HepG2 (cell line): ENCODE measurements at regions not wholly inside any gene's neighbourhood (a gene's known extent, or its start where the extent isn't known, plus 50 kb on each side); places are given as distances from the start of the nearest gene placed in this dataset.

Experiments used
- ATAC-seq: fragments of 200-7000 bp; cut with Tn5 transposase; 3 replicates; pipeline ENCODE4 v1.9.1; 2020; ENCODE audit warnings: mild to moderate bottlenecking, moderate library complexity
- BruUV-seq: library from RNA; stranded (reverse); fragments of 400-500 nt; replicated peaks from 2 replicates; lab custom pipeline; 2021; lab: Mats Ljungman, UMichigan
- CTCF ChIA-PET: fragments of 300-600 bp; formaldehyde crosslinking; extraction: SDS; loops from one replicate; lab custom pipeline; 2021; ENCODE audit warnings: low total read pairs, inconsistent platforms, low intra/inter-chr PET ratio; lab: Yijun Ruan, JAX
- POLR2A ChIA-PET: fragments of 350-600 bp; sonication (Branson Sonifier 250); formaldehyde crosslinking; loops from one replicate; lab custom pipeline; 2020; ENCODE audit warnings: antibody characterized with exemption, inconsistent platforms; lab: Yijun Ruan, JAX
- DNase-seq: peaks from one replicate; pipeline ENCODE4 v3.0.0-alpha.2; 2015; ENCODE audit warnings: low spot score
- FAIRE-seq: peaks from 3 replicates; lab custom pipeline; 2011; peaks lifted over from hg19 to GRCh38; lab: Jason Lieb, UNC
- H2AFZ ChIP-seq: one replicate; pipeline ENCODE4 v1.6.1; 2011; ENCODE audit warnings: low read length, inconsistent platforms
- H3K27ac ChIP-seq: fragments of 300-600 bp; 3 replicates; pipeline ENCODE4 v1.8.0; 2011; ENCODE audit warnings: mixed run types, mild to moderate bottlenecking, mixed read lengths, low read length, inconsistent platforms; ENCODE audit not compliant: insufficient read depth; ENCODE audit errors: extremely low read length
- H3K27me3 ChIP-seq, 2 experiments: fragments of 200-600 bp in 1 of 2; 2 replicates in 1 of 2; 3 replicates in 1 of 2; pipeline versions ENCODE4 v1.6.0 to v1.8.0; 2011; ENCODE audit warnings: low read length in 2 of 2, mild to moderate bottlenecking in 2 of 2, moderate library complexity in 2 of 2, inconsistent platforms in 1 of 2; ENCODE audit not compliant: insufficient read depth in 2 of 2, control insufficient read depth in 1 of 2
- H3K36me3 ChIP-seq, 2 experiments: fragments of 200-600 bp in 1 of 2; replicated peaks in 1 of 2; 2 replicates in 1 of 2; 3 replicates in 1 of 2; pipeline versions ENCODE4 v1.5.1 to v1.8.0; 2011; ENCODE audit warnings: low read length in 2 of 2, inconsistent platforms in 1 of 2; ENCODE audit not compliant: insufficient read depth in 2 of 2, control insufficient read depth in 1 of 2
- H3K4me1 ChIP-seq: 2 replicates; pipeline ENCODE4 v1.5.1; 2012; ENCODE audit warnings: low read length, inconsistent platforms; ENCODE audit not compliant: insufficient read depth
- H3K4me2 ChIP-seq: 2 replicates; pipeline ENCODE4 v1.6.0; 2011; ENCODE audit warnings: low read depth, low read length, inconsistent platforms
- H3K4me3 ChIP-seq, 3 experiments: fragments of 200-600 bp in 1 of 3; sonication (generic), shearing (Covaris generic) in 1 of 3; replicated peaks in 1 of 3; 2 replicates each; pipeline ENCODE4 v1.5.1; 2011 to 2016; ENCODE audit warnings: low read length in 3 of 3, inconsistent platforms in 2 of 3, low read depth in 2 of 3, mild to moderate bottlenecking in 2 of 3, control low read depth in 1 of 3, mixed read lengths in 1 of 3; ENCODE audit not compliant: insufficient read depth in 1 of 3
- H3K79me2 ChIP-seq: one replicate; pipeline ENCODE4 v1.6.1; 2011; ENCODE audit warnings: low read length, inconsistent platforms; ENCODE audit not compliant: insufficient read depth
- H3K9ac ChIP-seq: 2 replicates; pipeline ENCODE4 v1.6.0; 2011; ENCODE audit warnings: mild to moderate bottlenecking, low read depth, low read length, inconsistent platforms; ENCODE audit not compliant: insufficient read depth
- H3K9me3 ChIP-seq: 2 replicates; pipeline ENCODE4 v1.5.1; 2012; ENCODE audit warnings: mild to moderate bottlenecking, low read length
- H4K20me1 ChIP-seq: 2 replicates; pipeline ENCODE4 v1.6.0; 2011; ENCODE audit warnings: inconsistent platforms, mild to moderate bottlenecking, low read length, moderate library complexity; ENCODE audit not compliant: insufficient read depth
- ARID5B ChIP-seq: IDR thresholded peaks from 2 replicates; pipeline ENCODE4 v1.4.0; 2020; ENCODE audit warnings: mild to moderate bottlenecking, missing genetic modification reagents
- CHD2 ChIP-seq: IDR thresholded peaks from 2 replicates; pipeline ENCODE4 v1.6.1; 2011; ENCODE audit warnings: low read depth, low read length, improper control_type of control experiment
- CSRNP1 ChIP-seq: sonication (generic); formaldehyde crosslinking; IDR thresholded peaks from 2 replicates; pipeline ENCODE4 v1.8.1; 2023; ENCODE audit warnings: mild to moderate bottlenecking, missing genetic modification reagents
- DMAP1 ChIP-seq: IDR thresholded peaks from 2 replicates; pipeline ENCODE4 v1.6.1; 2016
- NFIC ChIP-seq: IDR thresholded peaks from 2 replicates; pipeline ENCODE4 v1.6.1; 2012; ENCODE audit warnings: mild to moderate bottlenecking, low read length, inconsistent platforms
- POLR2AphosphoS2 ChIP-seq: IDR thresholded peaks from 2 replicates; pipeline ENCODE4 v1.6.1; 2011; ENCODE audit warnings: low read depth, low read length, improper control_type of control experiment
- REL ChIP-seq: sonication (generic); formaldehyde crosslinking; conservative IDR thresholded peaks from 2 replicates; pipeline ENCODE4 v1.8.0; 2022; ENCODE audit warnings: mild to moderate bottlenecking, missing genetic modification reagents, moderate library complexity
- RFX5 ChIP-seq: IDR thresholded peaks from 2 replicates; pipeline ENCODE4 v1.6.1; 2011; ENCODE audit warnings: low read depth, low read length, improper control_type of control experiment
- TCF12 ChIP-seq, 2 experiments: fragments of 450-650 bp in 1 of 2; sonication (generic) in 1 of 2; formaldehyde crosslinking in 1 of 2; IDR thresholded peaks; 2 replicates each; pipeline versions ENCODE4 v1.6.1 to v1.8.0; 2017 to 2022; ENCODE audit warnings: antibody characterized with exemption in 1 of 2, mild to moderate bottlenecking in 1 of 2, missing genetic modification reagents in 1 of 2, moderate library complexity in 1 of 2
- ZNF547 ChIP-seq: sonication (generic); formaldehyde crosslinking; IDR thresholded peaks from 2 replicates; pipeline ENCODE4 v1.5.1; 2020; ENCODE audit warnings: mild to moderate bottlenecking, missing genetic modification reagents
- ZSCAN30 ChIP-seq: sonication (generic); formaldehyde crosslinking; IDR thresholded peaks from 2 replicates; pipeline ENCODE4 v1.5.0; 2020; ENCODE audit warnings: mild to moderate bottlenecking, missing genetic modification reagents
- WGBS: methylation state at CpG from one replicate; pipeline ENCODE4 v1.1.6; 2017; ENCODE audit warnings: low lambda C conversion rate; 5-methylcytosine and 5-hydroxymethylcytosine counted together
- in situ Hi-C: cut with HindIII; loops from 2 replicates; pipeline ENCODE4 v1.10.0; 2017; ENCODE audit warnings: low pct_unique_long_range_greater_than_20kb; ENCODE audit not compliant: extremely low pct_ligation_motif_present
- intact Hi-C: fragments of 100-400 bp; cut with micrococcal nuclease; formaldehyde crosslinking; loops from one replicate; pipeline ENCODE4 v1.10.0; 2022; ENCODE audit not compliant: unreplicated experiment
- TF ChIP-seq, protein P1 (sequence below): sonication (generic); formaldehyde crosslinking; IDR thresholded peaks from 2 replicates; pipeline ENCODE4 v1.4.0; 2020; ENCODE audit warnings: missing genetic modification reagents
- TF ChIP-seq, protein P2 (sequence below): sonication (generic); formaldehyde crosslinking; IDR thresholded peaks from 2 replicates; pipeline ENCODE4 v1.5.1; 2020; ENCODE audit warnings: missing genetic modification reagents, mild to moderate bottlenecking, borderline replicate concordance
- TF ChIP-seq, protein P3 (sequence below): sonication (generic); formaldehyde crosslinking; IDR thresholded peaks from 2 replicates; pipeline ENCODE4 v1.5.1; 2020; ENCODE audit warnings: missing genetic modification reagents, mild to moderate bottlenecking, borderline replicate concordance

- H3K4me1 ChIP-seq = no peaks in the 10 kb centered on the region
- H3K4me3 ChIP-seq = no peak overlapping the region
- in situ Hi-C loops (no loop called here), intact Hi-C loops (no loop called here)
- H3K36me3 ChIP-seq = no peaks in the 10 kb centered on the region
- no peaks in the 10 kb centered on the region for H4K20me1 ChIP-seq
- CTCF ChIA-PET = no interaction called here
- no peak overlapping the region for H3K27ac ChIP-seq
- no peaks in the 10 kb centered on the region for H3K9me3 ChIP-seq
- POLR2A ChIA-PET = no interaction called here
- H3K79me2 ChIP-seq = no peaks in the 10 kb centered on the region
- no peaks in the 10 kb centered on the region for H3K27me3 ChIP-seq
- FAIRE-seq (no peak), ATAC-seq (no peak), DNase-seq (no peak)
- no peak overlapping the region for H2AFZ ChIP-seq
- H3K9ac ChIP-seq = no peak overlapping the region
- 94% methylated on average over 1 of the region's 2 CpGs for WGBS
- BruUV-seq = no TSS peak
- no peak overlapping the region for H3K4me2 ChIP-seq
- TF ChIP-seq, protein P1, sequence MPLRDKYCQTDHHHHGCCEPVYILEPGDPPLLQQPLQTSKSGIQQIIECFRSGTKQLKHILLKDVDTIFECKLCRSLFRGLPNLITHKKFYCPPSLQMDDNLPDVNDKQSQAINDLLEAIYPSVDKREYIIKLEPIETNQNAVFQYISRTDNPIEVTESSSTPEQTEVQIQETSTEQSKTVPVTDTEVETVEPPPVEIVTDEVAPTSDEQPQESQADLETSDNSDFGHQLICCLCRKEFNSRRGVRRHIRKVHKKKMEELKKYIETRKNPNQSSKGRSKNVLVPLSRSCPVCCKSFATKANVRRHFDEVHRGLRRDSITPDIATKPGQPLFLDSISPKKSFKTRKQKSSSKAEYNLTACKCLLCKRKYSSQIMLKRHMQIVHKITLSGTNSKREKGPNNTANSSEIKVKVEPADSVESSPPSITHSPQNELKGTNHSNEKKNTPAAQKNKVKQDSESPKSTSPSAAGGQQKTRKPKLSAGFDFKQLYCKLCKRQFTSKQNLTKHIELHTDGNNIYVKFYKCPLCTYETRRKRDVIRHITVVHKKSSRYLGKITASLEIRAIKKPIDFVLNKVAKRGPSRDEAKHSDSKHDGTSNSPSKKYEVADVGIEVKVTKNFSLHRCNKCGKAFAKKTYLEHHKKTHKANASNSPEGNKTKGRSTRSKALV (CRISPR knock-in tag) = no peak
- TF ChIP-seq REL (no peak), NFIC (no peak), ARID5B (CRISPR knock-in tag) (no peak), DMAP1 (CRISPR knock-in tag) (no peak), TCF12 (IDR thresholded peaks at IDR 0.05) (no peak), TCF12 (CRISPR knock-in tag; IDR thresholded peaks at IDR 0.05) (no peak), CHD2 (no peak), RFX5 (no peak), CSRNP1 (no peak), ZNF547 (no peak), POLR2AphosphoS2 (no peak), ZSCAN30 (no peak)
- TF ChIP-seq, protein P2, sequence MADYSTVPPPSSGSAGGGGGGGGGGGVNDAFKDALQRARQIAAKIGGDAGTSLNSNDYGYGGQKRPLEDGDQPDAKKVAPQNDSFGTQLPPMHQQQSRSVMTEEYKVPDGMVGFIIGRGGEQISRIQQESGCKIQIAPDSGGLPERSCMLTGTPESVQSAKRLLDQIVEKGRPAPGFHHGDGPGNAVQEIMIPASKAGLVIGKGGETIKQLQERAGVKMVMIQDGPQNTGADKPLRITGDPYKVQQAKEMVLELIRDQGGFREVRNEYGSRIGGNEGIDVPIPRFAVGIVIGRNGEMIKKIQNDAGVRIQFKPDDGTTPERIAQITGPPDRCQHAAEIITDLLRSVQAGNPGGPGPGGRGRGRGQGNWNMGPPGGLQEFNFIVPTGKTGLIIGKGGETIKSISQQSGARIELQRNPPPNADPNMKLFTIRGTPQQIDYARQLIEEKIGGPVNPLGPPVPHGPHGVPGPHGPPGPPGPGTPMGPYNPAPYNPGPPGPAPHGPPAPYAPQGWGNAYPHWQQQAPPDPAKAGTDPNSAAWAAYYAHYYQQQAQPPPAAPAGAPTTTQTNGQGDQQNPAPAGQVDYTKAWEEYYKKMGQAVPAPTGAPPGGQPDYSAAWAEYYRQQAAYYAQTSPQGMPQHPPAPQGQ (CRISPR knock-in tag) = no peak
- TF ChIP-seq, protein P3, sequence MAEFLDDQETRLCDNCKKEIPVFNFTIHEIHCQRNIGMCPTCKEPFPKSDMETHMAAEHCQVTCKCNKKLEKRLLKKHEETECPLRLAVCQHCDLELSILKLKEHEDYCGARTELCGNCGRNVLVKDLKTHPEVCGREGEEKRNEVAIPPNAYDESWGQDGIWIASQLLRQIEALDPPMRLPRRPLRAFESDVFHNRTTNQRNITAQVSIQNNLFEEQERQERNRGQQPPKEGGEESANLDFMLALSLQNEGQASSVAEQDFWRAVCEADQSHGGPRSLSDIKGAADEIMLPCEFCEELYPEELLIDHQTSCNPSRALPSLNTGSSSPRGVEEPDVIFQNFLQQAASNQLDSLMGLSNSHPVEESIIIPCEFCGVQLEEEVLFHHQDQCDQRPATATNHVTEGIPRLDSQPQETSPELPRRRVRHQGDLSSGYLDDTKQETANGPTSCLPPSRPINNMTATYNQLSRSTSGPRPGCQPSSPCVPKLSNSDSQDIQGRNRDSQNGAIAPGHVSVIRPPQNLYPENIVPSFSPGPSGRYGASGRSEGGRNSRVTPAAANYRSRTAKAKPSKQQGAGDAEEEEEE = no peak
Observed at GRCh38 chr5:103407402-103407801, 148.8 kb downstream of the MACIR start.
